Sigmoid colon (tissue), 6 donors: ENCODE measurements at regions not wholly inside any gene's neighbourhood (a gene's known extent, or its start where the extent isn't known, plus 50 kb on each side); places are given as distances from the start of the nearest gene placed in this dataset.

Experiments used
- DNase-seq: peaks from one replicate; pipeline ENCODE4 v3.0.0-alpha.2; 2019
- H3K27ac ChIP-seq, 4 donors: fragments of 200-600 bp; sonication (generic); one replicate each; pipeline ENCODE4 v1.5.1; 2016 to 2019; ENCODE audit warnings: mild to moderate bottlenecking in 1 of 4
- H3K27me3 ChIP-seq, 3 donors: fragments of 200-600 bp; sonication (generic); one replicate each; pipeline ENCODE4 v1.5.1; 2019; ENCODE audit warnings: mild to moderate bottlenecking in 1 of 3
- H3K36me3 ChIP-seq, 4 donors: fragments of 200-600 bp; sonication (generic); one replicate each; pipeline ENCODE4 v1.5.1; 2016 to 2019
- H3K4me1 ChIP-seq, 4 donors: fragments of 200-600 bp; sonication (generic); one replicate each; pipeline ENCODE4 v1.5.1; 2017 to 2019
- H3K4me3 ChIP-seq, 4 donors: fragments of 200-600 bp; sonication (generic); one replicate each; pipeline ENCODE4 v1.5.1; 2017 to 2019; ENCODE audit warnings: mild to moderate bottlenecking in 2 of 4, moderate library complexity in 1 of 4
- H3K9me3 ChIP-seq, 4 donors: fragments of 200-600 bp in 3 of 4; sonication (generic) in 3 of 4; one replicate each; pipeline versions ENCODE4 v1.5.1 to v1.6.1; 2013 to 2019
- CTCF ChIP-seq, 4 experiments: fragments of 450-650 bp in 3 of 4; fragments of 200-600 bp in 1 of 4; IDR thresholded peaks; one replicate each; pipeline ENCODE4 v1.5.1; 2016 to 2019; ENCODE audit warnings: antibody characterized with exemption in 4 of 4, mild to moderate bottlenecking in 3 of 4, moderate library complexity in 2 of 4
- EP300 ChIP-seq, 4 donors: sonication (generic); formaldehyde crosslinking; IDR thresholded peaks; one replicate each; pipeline ENCODE4 v1.6.1; 2017; ENCODE audit warnings: antibody characterized with exemption in 4 of 4
- POLR2A ChIP-seq, 2 donors: fragments of 450-650 bp; IDR thresholded peaks; one replicate each; pipeline ENCODE4 v1.6.1; 2016; ENCODE audit warnings: antibody characterized with exemption in 2 of 2, mild to moderate bottlenecking in 2 of 2, moderate library complexity in 2 of 2
- POLR2AphosphoS5 ChIP-seq, 4 donors: sonication (generic); formaldehyde crosslinking; IDR thresholded peaks; one replicate each; pipeline ENCODE4 v1.6.1; 2017; ENCODE audit warnings: antibody characterized with exemption in 4 of 4
- WGBS, 2 donors: extraction: QIAGEN DNeasy Blood & Tissue Kit; methylation state at CpG; one replicate each; pipeline ENCODE4 v1.1.7; 2013; 5-methylcytosine and 5-hydroxymethylcytosine counted together
- intact Hi-C: fragments of 100-400 bp; cut with DNase I; formaldehyde crosslinking; loops from one replicate; pipeline ENCODE4 v1.15.1; 2023
- donor health status: healthy with polysubstance abuse.
- donor health status: healthy.

GRCh38 chr6:121858310-121858709, 422.9 kb downstream of the GJA1 start:
- intact Hi-C loops: no loop called here
- Histone ChIP-seq H3K27me3 (no peaks in the 10 kb centered on the region), H3K27ac (no peak overlapping the region), H3K9me3 (peaks cover 0 to 3% (median 0%) of the 10 kb centered on the region in 4 donors), H3K36me3 (no peaks in the 10 kb centered on the region), H3K4me3 (no peak overlapping the region), H3K4me1 (no peaks in the 10 kb centered on the region)
- WGBS, 2 donors: 82 to 87% methylated on average over 4 of the region's 4 CpGs
- DNase-seq: no peak
- TF ChIP-seq POLR2AphosphoS5 (IDR thresholded peaks at IDR 0.05) (no peak), EP300 (IDR thresholded peaks at IDR 0.05) (no peak), POLR2A (IDR thresholded peaks at IDR 0.05) (no peak), CTCF (IDR thresholded peaks at IDR 0.05) (no peak)

- DNase-seq: no peak
- TF ChIP-seq POLR2A (IDR thresholded peaks at IDR 0.05) (no peak), CTCF (IDR thresholded peaks at IDR 0.05) (no peak), EP300 (IDR thresholded peaks at IDR 0.05) (no peak), POLR2AphosphoS5 (IDR thresholded peaks at IDR 0.05) (no peak)
- H3K27ac ChIP-seq: no peak overlapping the region
- no peaks in the 10 kb centered on the region for H3K27me3 ChIP-seq
- intact Hi-C loops: no loop called here
- H3K4me1 ChIP-seq: no peaks in the 10 kb centered on the region
- peaks cover 0 to 3% (median 0%) of the 10 kb centered on the region in 4 donors for H3K9me3 ChIP-seq
- 69 to 85% methylated on average over 1 of the region's 1 CpG for WGBS, 2 donors
- no peaks in the 10 kb centered on the region for H3K36me3 ChIP-seq
- no peak overlapping the region for H3K4me3 ChIP-seq
These were observed 423.5 kb downstream of the GJA1 start for GRCh38 chr6:121858986-121859385.

GRCh38 chr6:121865811-121866210, 430.4 kb downstream of the GJA1 start:
- intact Hi-C loops: no loop called here
- Histone ChIP-seq H3K4me1 (peaks cover 0 to 7% (median 3%) of the 10 kb centered on the region in 4 donors), H3K27me3 (no peaks in the 10 kb centered on the region), H3K9me3 (peaks cover 0 to 3% (median 0%) of the 10 kb centered on the region in 4 donors), H3K36me3 (no peaks in the 10 kb centered on the region), H3K4me3 (no peak overlapping the region), H3K27ac (no peak overlapping the region)
- no peak for DNase-seq
- 35 to 96% methylated on average over 1 of the region's 1 CpG for WGBS, 2 donors
- TF ChIP-seq EP300 (IDR thresholded peaks at IDR 0.05) (no peak), POLR2AphosphoS5 (IDR thresholded peaks at IDR 0.05) (no peak), POLR2A (IDR thresholded peaks at IDR 0.05) (no peak), CTCF (IDR thresholded peaks at IDR 0.05) (no peak)

GRCh38 chr6:121867095-121867494, 431.6 kb downstream of the GJA1 start:
- Histone ChIP-seq H3K4me1 (peaks cover 0 to 7% (median 3%) of the 10 kb centered on the region in 4 donors), H3K27ac (no peak overlapping the region), H3K36me3 (no peaks in the 10 kb centered on the region), H3K9me3 (no peaks in the 10 kb centered on the region), H3K27me3 (no peaks in the 10 kb centered on the region), H3K4me3 (no peak overlapping the region)
- TF ChIP-seq POLR2AphosphoS5 (IDR thresholded peaks at IDR 0.05) (no peak), POLR2A (IDR thresholded peaks at IDR 0.05) (no peak), CTCF (IDR thresholded peaks at IDR 0.05) (no peak), EP300 (IDR thresholded peaks at IDR 0.05) (no peak)
- 66 to 72% methylated on average over 2 of the region's 2 CpGs for WGBS, 2 donors
- DNase-seq: no peak
- intact Hi-C loops: no loop called here

GRCh38 chr6:121868206-121868605, 432.8 kb downstream of the GJA1 start:
- Histone ChIP-seq H3K4me1 (peaks cover 0 to 7% (median 3%) of the 10 kb centered on the region in 4 donors), H3K27me3 (no peaks in the 10 kb centered on the region), H3K4me3 (no peak overlapping the region), H3K9me3 (no peaks in the 10 kb centered on the region), H3K36me3 (no peaks in the 10 kb centered on the region), H3K27ac (no peak overlapping the region)
- TF ChIP-seq EP300 (IDR thresholded peaks at IDR 0.05) (no peak), POLR2AphosphoS5 (IDR thresholded peaks at IDR 0.05) (no peak), POLR2A (IDR thresholded peaks at IDR 0.05) (no peak), CTCF (IDR thresholded peaks at IDR 0.05) (no peak)
- 78 to 82% methylated on average over 1 of the region's 1 CpG for WGBS, 2 donors
- intact Hi-C loops: no loop called here
- DNase-seq: no peak
